GM19397 (cell line): ENCODE measurements at regions not wholly inside any gene's neighbourhood (a gene's known extent, or its start where the extent isn't known, plus 50 kb on each side); places are given as distances from the start of the nearest gene placed in this dataset.

Experiments used
- ATAC-seq: cut with Tn5 transposase; IDR thresholded peaks from one replicate; pipeline ENCODE4 v1.9.1; 2021; ENCODE audit warnings: mild to moderate bottlenecking, moderate library complexity; ENCODE audit not compliant: unreplicated experiment

- no peak for ATAC-seq
These were observed 445.7 kb upstream of the FANCL start for GRCh38 chr2:58686776-58687175.

GRCh38 chr2:58680755-58681310, 439.7 kb upstream of the FANCL start:
- ATAC-seq = no peak

DNA sequence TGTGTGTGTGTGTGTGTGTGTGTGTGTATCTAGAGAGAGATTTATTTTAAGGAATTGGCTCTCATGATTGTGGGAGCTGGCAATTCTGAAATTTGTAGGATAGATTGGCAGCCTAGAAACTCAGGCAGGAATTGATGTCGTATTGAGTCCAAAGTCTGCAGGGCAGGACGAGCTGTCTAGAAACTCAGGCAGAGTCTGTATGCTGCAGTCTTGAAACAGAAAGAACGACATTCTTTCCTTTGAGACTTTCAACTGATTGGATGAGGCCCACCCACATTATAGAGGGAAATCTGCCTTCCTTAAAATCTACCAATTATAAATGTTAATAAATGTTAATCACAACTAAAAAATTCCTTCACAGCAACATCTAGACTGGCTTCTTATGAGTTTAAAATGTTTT, 436.6 kb upstream of the FANCL start:
- no peak for ATAC-seq

DNA sequence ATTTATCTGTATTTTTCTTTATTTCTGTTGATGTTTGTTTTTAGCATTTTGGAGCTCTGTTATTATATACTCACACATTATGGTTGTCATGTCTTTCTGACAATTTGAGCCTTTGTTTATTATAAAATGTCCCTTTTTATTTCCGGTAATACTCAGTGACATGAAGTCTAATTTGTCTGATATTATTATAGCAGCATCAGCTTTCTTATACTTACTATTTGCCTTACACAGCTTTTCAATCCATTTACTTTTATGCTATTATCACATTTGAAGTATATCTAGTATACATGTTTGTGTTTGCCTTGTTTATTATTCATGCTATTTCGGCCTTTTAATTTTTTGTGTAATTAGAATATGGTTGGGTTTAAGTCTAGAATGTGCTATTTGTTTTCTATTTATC, 430.6 kb upstream of the FANCL start:
- ATAC-seq = no peak

GRCh38 chr2:58669998-58670397, 428.9 kb upstream of the FANCL start:
- no peak for ATAC-seq

DNA sequence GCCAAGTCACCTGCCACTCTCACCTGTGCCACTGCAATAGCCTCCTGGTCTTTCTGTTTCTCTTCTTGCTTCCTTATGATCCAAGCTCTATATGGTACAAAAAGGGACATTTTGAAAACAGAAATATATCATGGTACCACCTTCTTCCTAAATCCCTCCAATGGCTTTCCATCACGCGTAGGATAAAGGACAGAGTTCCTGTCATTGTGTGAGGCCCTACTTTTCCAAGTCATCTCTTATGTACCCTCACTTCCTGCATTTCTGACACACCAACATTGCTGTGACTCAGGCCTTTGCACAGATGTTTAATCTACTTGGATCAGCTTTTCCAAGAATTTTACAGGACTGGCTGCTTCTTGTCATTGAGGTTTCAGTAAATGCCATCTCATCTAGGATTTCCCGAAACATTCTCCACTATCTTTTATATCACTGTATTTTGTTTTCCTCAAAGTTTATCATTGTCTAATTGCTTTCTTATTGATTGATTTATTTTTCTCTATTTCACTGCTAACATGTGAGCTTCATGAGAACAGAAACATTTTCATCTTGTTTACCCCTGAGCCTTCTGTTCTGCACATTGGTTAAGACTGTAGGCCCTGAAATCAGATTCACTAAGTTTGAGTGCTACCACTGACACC, 426.1 kb upstream of the FANCL start:
- ATAC-seq = no peak

- no peak for ATAC-seq
These were observed 425.3 kb upstream of the FANCL start for GRCh38 chr2:58666323-58666970.

DNA sequence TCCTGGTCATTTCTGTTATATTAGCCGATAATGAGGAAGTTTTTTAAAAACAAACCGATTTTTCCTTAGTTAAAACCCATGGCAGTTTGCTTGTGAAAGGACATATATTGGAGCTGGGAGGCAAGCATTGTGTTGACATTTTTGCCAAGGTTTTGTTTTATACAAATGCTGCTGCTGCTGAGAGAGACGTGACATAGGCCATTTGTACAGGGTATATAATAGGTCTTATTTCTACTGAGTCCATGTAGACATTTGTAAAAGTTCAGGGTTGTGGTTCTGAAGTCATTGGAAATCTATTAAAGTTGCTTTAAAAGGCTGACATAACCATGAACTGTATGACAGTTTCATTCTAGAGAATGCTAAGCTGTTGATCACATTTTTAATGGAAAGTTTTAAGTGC, 424.0 kb upstream of the FANCL start:
- no peak for ATAC-seq

DNA sequence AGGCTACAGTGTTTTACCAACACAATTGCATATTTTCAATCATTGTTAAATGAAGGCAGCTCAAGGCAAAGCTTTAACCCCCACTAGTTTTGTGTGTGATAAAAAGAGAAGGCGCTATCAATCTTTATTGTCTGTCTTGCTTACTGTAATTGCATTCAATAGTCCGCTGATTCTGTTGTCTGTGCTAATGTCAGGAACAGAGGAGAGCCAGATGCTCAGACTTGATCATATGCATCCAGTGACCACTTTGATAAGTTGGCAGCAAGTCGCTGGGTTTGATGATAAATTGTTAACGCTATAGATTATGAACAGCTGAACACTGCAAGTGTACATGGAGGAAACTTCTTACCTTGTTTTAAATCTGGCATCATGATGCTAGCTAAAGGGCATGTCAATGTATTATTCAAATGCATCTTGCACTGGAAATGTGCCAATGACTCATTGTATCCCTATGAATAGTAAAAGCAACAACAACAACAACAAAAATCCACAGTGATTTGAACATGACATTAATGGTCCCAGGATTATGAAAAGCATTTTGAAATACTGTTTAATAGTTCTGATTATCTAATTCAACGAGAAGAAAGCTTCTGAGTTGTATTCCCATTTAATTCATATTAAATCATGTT, 423.5 kb upstream of the FANCL start:
- ATAC-seq = no peak

DNA sequence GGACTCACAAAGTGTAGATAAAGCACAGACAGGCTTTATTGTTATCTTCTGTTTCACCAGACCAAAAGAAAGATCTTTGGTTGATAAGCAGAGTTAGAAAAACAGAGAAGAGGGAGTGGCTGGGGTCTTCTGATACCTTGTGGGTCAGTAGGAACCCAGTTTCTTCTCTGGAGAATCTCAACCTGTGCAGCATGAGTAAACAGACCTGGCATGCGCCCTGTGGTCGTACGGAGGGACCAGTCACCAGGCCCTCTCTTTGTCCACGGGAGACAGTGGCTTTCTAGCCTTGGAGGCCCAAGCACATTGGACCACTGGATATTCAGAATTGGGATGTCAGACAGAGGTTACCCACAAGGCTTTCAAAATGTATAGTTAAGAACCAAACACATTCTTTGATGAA, 418.9 kb upstream of the FANCL start:
- no peak for ATAC-seq

DNA sequence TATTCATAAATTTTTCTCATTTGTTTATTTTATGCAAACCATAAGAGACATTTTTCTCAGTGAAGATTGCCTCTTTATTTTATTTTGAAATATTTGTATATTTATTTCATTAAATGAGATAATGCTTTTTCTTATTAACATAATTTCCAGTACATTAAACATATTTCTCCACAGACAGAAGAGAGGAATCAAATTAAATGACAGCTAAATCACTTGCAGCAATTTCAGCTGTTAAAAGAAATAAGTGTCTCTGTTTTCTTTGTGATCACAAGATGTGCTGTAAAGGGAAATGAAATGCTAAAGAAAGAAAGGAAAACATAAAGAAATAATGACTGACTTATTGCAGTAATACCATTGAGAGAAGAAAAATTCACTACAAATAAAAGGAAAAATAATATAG, 414.0 kb upstream of the FANCL start:
- ATAC-seq = no peak

- ATAC-seq = no peak
These were observed 410.8 kb upstream of the FANCL start for GRCh38 chr2:58651930-58652329.

DNA sequence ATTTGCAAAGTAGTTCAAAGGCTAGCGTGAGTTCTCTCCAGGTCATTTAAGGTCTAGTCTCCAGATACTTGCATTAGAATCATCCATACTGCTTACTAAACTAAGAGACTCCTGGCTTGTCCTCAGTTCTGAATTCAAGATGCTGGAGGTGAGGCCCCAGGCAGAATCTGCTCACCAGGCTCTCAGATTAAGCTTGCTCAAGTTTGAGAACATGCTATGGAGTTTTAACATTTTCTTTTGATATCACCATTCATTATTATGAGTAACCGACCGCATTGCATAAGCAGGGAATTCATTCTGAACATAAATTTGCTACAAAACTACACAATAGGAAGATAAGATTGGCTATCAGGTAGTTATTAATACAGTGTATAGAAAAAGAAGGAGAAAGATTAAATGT, 409.7 kb upstream of the FANCL start:
- no peak for ATAC-seq

- ATAC-seq = no peak
These were observed 408.6 kb upstream of the FANCL start for GRCh38 chr2:58649756-58650155.

GRCh38 chr2:58645017-58645416, 403.9 kb upstream of the FANCL start:
- no peak for ATAC-seq

DNA sequence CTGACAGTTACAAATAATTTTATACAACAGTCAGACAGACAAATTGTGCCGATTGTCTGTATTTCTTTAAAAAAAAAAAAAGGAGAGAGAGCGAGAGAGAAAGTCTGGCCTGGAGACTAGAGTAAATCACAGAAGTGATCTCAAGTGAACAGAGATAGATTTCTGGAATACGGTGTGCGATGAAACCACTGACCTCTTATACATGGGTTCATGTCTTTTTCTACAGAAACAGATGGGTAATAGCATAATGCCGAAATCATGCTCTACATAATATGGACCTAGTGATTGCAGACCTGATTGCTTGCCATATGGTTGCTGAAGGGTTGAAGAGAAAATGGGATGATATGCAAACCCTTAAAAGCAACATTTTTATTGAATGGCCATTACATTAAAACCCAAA, 403.3 kb upstream of the FANCL start:
- ATAC-seq = no peak

- no peak for ATAC-seq
These were observed 399.9 kb upstream of the FANCL start for GRCh38 chr2:58641001-58641400.

- ATAC-seq = no peak
These were observed 398.9 kb upstream of the FANCL start for GRCh38 chr2:58640042-58640441.

DNA sequence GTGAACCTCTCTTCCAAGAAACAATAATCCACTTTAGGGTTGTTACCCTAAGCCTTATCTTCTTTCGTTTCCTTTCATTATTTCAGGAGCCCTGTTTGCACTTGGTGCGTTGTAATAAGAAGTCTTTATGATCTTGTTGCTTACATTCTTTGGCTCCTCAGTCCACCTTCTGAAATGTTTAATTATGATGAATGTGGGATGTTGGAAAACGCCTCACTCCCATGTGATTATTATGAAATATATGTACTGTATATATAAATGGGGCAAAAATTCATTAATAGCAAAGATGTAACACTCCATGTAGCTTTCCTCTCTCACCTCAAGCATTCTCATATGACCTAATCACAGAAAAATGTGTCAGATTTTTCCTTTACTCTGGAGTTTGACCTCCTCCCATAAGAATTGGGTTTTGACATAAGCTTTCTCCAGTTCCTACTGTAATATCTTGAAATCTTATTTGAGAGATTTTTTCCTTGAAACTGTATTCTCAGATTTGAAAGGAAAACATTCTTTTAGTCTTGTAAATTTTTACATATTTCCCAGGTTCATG, 397.2 kb upstream of the FANCL start:
- no peak for ATAC-seq

DNA sequence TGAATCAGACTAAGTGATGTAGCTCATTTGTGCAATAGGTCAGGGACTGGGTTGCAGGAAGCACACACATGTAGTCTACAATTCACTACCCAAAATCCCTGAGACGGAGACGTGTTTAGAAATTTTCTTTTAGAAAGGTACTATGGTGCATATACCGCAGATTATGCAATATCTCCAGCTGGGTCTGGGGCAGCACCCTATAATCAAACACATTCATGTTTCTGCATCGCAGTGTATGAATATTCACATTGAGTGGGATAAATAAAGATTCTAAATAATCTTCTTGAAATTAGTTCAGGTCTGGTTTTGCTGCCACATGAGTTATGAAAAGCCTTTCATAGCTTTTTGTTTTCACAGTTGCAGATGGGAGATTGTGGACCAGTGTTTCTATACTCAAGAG, 395.7 kb upstream of the FANCL start:
- ATAC-seq = no peak

DNA sequence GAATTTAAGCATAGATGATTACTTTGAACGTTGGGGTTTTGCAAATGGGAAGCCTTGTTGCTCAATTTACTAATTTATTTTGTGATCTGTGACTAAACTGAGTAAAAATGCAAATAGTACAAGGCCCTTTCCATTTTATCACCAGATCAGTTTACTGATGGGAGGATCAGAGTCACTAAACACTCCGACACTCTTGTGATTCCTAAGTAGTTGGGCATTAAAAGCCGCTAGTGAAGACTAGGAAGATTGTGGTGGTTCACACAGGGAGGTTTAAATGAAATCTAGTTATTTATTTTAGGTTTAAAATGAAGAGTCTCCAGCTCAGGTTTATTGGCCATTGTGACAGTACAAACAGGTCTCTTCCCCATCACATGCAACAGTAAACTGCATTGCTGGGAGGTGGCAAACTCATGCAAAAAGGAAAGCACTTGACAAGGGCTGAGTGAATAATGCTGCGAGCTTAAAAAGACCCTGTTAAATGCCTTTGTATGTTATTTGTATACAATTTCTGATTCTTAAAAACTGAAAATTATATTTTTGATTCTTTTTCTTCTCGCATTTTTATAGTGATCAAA, 394.8 kb upstream of the FANCL start:
- no peak for ATAC-seq
